Fibroblast of the aortic adventitia (primary cell): ENCODE measurements at regions not wholly inside any gene's neighbourhood (a gene's known extent, or its start where the extent isn't known, plus 50 kb on each side); places are given as distances from the start of the nearest gene placed in this dataset.

Source experiments
- DNase-seq: peaks from one replicate; pipeline ENCODE4 v3.0.0-alpha.2; 2010; ENCODE audit warnings: low read depth
- H3K4me3 ChIP-seq: 2 replicates; pipeline ENCODE4 v1.5.1; 2011; ENCODE audit warnings: low read depth, mild to moderate bottlenecking, control low read depth, low read length, moderate library complexity
- TF ChIP-seq, protein P1 (sequence below): IDR thresholded peaks from 2 replicates; pipeline ENCODE4 v1.5.1; 2011; ENCODE audit warnings: mild to moderate bottlenecking, low read length, control low read depth, inconsistent platforms; ENCODE audit not compliant: insufficient read depth

DNA sequence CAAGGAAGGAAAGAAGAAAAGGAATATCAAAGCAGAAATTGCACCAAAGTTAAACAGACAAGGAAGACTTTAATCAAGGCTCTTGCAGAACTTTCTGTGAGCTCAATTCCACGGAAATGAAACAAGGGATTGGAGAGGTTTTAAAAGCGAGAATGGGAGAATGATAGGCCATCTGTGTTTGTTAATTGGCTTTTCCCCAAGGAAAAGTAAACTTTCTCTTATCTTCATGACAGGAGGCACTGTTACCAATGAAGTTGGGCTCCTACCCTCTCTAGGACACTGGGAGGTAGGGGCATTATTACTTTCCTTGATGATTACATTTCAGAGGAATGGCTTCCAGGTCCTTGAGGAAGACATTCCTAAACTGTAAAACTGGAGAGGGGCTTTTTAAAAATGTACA, 328.8 kb upstream of the NWD2 start:
- TF ChIP-seq, protein P1, sequence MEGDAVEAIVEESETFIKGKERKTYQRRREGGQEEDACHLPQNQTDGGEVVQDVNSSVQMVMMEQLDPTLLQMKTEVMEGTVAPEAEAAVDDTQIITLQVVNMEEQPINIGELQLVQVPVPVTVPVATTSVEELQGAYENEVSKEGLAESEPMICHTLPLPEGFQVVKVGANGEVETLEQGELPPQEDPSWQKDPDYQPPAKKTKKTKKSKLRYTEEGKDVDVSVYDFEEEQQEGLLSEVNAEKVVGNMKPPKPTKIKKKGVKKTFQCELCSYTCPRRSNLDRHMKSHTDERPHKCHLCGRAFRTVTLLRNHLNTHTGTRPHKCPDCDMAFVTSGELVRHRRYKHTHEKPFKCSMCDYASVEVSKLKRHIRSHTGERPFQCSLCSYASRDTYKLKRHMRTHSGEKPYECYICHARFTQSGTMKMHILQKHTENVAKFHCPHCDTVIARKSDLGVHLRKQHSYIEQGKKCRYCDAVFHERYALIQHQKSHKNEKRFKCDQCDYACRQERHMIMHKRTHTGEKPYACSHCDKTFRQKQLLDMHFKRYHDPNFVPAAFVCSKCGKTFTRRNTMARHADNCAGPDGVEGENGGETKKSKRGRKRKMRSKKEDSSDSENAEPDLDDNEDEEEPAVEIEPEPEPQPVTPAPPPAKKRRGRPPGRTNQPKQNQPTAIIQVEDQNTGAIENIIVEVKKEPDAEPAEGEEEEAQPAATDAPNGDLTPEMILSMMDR, result no peak
- no peak overlapping the region for H3K4me3 ChIP-seq
- DNase-seq, result no peak

DNA sequence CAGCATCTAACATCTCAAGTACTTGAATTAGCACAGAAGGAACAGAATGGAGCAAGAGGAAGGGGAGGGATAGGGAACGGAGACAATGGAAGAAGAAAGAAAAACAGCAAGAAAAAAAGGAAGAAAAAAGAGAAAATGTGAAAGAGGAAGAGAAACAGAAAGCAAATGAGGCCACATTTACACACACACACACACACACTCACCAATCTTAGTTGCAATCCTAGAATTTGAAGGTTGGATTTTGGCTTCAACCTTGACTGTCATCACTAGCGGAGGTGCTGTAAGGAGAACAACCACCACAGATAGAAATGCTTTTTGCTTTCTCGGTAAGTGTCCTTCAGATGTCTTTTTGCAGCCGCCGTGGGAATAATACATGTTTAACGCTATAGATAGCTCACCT, 327.1 kb upstream of the NWD2 start:
- TF ChIP-seq, protein P1, result no peak
- H3K4me3 ChIP-seq, result no peak overlapping the region
- no peak for DNase-seq

DNA sequence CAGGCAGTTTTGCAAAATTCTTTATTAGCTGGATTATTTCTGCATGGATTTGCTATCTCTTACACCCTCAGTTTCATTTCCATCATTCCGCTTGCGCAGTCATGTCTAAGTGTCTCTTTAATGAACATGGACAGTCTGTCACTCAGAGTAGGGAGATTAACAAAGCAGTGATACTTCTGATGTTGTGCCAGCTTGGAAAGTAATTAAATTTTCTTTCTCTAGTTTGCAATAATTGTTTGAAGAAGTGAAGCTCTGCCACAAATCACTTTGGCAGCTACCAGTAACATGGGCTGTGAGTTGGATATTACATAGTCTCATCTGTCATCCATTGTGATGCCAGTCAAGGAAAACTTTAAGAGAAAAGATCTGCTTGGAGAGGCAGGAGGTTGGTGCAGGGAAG, 324.8 kb upstream of the NWD2 start:
- TF ChIP-seq, protein P1, result no peak
- no peak for DNase-seq
- H3K4me3 ChIP-seq, result no peak overlapping the region

DNA sequence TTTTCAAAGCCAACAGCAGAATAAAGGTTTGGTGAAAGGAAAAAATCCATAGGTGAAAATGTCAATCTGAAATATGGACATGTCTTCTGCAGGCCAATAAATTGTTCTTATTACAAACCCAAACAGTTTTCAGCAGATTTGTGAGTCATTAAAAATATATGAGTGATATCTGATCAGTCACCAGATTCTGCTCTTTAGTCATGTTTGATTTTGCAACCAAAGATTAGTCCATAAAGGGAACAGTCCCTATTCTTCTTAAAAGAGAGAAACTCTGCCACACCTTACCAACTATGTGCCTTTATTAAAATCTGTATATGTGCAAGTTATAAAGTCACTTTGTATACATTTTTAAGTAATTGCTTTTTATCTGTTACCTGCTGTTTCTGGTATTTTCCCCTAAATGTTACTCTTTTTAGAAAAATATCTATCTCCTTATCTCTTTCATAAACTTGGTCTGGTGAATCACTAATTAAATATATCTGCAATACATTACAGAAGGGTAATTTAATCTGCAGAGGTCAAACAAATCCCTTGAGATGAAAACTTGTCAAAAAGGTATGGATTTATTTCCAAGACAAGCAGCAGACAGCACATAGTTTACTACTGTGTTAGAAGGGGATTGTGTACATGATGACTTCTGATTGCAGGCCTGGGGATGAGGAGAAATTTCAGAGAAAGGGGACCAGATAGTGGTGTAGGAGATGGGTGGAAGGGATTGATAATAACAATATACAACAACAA, 322.9 kb upstream of the NWD2 start:
- TF ChIP-seq, protein P1, result no peak
- H3K4me3 ChIP-seq, result no peak overlapping the region

DNA sequence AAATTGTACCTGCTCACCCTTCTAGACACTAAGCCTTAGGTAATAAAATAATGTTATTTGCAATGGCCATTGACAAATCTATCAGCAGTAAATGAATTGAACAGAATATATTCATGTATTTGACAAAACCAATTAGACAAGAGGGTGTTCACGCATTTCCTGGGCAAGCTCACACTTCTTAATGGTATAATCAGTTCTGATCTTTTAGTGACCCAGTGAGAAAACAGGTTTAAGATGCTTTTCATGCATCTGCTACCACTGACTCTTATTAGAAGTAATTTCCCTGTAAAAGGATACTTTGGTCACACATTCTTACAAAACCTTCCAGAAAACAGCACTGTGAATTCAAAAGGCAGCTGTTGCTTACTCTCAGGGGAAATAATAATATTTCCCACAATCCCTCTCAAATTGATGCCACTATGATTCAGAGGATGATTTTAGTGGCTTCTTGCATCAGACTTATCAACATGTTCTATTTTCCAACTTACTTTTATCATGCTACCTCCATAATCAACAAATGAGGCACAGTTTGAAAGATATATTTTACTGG, 313.9 kb upstream of the NWD2 start:
- TF ChIP-seq, protein P1, result no peak
- H3K4me3 ChIP-seq, result no peak overlapping the region
- DNase-seq, result no peak

More for the DNA sequence above, 322.9 kb upstream of the NWD2 start:
- no peak for DNase-seq

DNA sequence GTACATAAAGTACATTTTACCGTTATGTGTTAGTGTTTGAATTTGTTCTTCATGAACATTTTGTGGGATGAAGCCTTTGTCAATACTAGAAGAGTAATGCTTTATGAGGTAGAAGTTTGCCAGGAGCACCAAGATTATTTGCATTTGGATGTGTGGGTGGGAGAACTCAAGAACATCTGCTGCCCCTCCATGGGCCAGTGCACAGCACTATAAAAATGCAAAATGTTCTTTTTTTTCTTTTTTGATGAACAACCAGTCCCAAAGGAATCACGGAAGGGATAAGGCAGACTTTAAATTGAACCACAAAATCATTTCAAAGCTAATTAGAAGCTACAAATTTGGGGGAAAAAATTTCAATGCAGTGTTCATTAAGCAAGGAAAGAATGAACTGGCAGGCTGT, 300.3 kb upstream of the NWD2 start:
- TF ChIP-seq, protein P1, result no peak
- no peak for DNase-seq
- H3K4me3 ChIP-seq, result no peak overlapping the region
